T1000 (cell line): ENCODE measurements at regions not wholly inside any gene's neighbourhood (a gene's known extent, or its start where the extent isn't known, plus 50 kb on each side); places are given as distances from the start of the nearest gene placed in this dataset.
"Not testable (repeated sequence)": the region's sequence is repeated elsewhere in the genome, so short reads cannot be mapped to it uniquely, and the experiment has no call there.

Source experiments
- DNase-seq: peaks from one replicate; lab custom pipeline; 2025; ENCODE audit warnings: mixed read lengths; lab: John Stamatoyannopoulos, UW

DNA sequence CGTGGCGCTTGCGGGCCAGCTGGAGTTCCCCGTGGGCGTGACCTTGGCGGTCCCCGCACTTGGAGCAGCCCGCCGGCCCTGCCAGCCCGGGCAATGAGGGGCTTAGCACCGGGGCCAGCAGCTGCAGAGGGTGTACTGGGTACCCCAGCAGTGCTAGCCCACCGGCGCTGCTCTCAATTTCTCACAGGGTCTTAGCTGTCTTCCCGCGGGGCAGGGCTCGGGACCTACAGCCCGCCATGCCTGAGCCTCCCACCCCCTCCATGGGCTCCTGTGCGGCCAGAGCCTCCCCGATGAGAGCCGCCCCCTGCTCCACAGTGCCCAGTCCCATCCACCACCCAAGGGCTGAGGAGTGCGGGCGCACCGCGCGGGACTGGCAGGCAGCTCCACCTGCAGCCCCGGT lies 94.0 kb upstream of the NIPBL start:
- DNase-seq: not testable (repeated sequence)

- no peak for DNase-seq
These were observed 90.0 kb upstream of the NIPBL start for GRCh38 chr5:36786448-36787012.

DNA sequence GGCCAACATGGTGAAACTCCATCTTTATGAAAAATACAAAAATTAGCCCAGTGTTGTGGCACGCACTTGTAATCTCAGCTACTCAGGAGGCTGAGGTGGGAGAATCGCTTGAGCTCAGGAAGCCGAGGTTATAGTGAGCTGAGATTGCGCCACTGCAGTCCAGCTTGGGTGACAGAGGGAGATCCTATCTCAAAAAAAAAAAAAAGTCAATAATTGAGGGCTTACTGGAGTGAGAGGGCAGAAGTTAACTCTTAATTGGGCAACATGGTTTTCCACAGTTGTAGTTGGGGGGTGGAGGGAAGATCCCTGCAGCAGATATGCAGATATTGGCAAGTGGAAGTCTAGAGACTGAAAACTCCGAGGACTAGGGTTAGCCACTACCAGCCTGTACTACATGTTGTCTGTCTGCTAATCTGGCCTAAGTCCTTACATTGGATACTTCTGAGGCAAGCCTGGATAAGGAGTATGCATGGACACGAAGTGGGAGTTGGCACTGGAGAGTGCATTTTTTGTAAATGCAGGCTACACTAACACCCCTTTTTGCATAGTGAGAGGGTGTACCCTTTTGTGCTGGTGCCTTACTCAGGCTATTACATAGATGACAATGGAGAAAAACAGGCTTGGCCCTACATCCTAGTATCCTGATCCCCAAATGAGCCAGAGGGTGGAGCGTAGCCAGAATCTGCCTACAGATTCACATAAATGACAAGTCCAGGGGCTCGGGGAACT lies 89.0 kb upstream of the NIPBL start:
- no peak for DNase-seq

DNA sequence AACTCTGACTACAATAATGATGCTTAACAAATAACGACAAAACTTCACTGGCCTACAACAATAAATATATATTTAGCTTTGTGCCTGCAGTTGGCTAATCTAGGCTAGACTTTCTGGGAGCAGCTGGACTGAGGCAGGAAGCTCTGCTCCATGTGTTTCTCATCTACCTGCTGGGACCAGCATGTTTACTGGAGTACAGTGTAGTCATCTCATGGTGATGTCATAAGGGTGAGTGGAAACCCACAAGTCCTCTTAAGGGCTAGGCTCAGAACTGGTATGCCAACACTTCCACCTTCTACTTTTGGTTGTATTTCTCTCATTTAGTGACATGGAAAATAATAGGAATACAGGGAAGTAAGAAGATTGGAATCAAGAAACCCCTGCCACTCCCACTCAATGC lies 85.7 kb upstream of the NIPBL start:
- DNase-seq: no peak

DNA sequence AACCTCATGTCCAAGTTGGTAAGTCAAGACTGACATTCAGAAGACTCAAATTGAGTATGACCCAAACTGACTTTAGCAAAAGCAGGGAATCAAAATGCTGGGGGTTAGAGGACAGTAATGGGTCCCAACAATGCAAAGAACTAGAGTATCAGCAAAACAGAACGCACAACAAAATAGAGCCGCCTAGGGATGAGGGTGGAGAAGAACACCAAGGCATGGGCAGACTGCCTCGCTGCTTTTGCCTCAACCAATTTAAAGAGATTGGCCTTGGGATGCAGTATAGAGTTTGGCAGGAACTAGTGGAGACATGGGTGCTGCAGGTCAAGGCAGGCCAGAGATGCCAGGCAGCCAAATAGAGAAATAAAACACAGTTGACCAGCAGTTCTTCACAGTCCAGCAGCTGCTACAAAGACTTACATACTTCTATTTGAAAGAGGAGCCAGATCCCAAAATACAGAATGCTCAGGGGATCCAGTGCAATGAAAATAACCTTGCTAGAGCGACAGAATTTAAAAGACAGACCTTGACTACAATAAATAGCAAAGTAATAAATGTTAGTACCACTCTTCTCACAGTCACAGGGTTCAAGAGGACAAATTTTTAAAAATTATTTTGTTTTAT lies 83.9 kb upstream of the NIPBL start:
- no peak for DNase-seq

DNA sequence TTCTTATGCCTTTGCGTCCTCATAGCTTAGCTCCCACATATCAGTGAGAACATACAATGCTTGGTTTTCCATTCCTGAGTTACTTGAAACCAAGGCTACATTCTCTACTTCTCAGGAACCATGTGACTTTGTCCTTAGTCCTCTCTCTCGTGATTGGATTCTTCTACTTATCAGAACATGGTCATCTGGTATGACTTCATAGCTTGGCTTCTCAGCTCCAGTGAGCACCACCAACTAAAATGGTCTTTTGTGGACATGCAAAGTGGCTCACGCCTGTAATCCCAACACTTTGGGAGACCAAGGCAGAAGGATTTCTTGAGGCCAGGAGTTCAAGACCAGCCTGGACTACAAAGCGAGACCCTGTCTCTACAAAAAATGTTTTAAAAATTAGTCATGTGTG lies 81.2 kb upstream of the NIPBL start:
- no peak for DNase-seq

DNA sequence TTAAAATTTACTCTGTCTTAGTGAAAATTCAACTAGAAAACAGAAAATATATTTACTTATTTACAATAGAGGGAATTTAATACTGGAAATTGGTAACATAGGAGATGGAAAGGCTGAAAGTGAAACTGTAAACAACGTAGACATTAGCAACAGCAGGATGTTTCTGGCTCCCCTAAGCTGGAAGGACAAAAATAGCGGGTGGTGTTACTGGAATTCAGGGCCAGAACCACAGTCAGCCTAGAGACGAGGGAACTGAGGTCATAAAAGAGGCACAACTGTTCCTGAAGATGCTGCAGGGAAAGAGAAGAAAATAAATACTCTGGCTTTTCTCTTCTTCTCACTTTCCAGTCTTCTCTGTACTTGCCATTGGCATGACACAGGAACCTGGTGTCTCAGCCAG lies 80.4 kb upstream of the NIPBL start:
- no peak for DNase-seq

GRCh38 chr5:36801523-36801922 lies 75.0 kb upstream of the NIPBL start:
- no peak for DNase-seq

DNA sequence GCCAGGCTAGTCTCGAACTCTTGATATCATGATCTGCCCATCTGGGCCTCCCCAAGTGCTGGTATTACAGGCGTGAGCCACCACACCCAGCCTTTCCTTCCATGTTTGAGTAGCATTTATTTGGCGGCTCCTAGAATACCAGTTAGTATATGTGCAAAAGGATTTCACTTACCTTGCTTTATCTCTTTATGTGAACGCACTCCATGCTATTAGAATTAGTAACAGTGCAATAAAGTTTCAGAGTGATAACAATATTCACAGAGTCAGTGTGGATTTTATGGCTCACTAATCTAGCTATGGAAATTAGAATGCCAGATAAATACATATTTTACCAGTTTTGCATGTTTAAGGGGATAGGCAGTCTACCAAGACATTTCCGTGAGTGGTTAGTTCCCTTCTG lies 74.4 kb upstream of the NIPBL start:
- DNase-seq: no peak

- DNase-seq: not testable (repeated sequence)
These were observed 63.3 kb upstream of the NIPBL start for GRCh38 chr5:36813249-36813648.

DNA sequence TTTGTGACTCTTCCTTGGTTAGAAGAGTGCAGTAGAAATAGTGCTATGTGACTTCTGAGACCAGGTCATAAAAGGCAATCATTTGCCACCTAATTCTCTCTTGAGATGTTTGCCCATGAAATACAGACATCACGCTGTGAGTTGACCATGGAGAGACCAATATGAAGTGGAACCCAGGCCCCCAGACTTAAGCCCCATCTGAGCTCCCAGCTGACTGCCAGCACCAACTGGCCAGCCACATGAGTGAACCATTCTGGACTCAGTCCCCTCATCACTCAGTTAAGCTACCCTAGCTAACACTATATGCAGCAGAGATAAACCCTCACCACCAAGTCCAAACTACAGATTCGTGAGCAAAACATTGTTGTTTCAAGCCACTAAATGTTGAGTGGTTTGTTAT lies 60.7 kb upstream of the NIPBL start:
- DNase-seq: no peak

DNA sequence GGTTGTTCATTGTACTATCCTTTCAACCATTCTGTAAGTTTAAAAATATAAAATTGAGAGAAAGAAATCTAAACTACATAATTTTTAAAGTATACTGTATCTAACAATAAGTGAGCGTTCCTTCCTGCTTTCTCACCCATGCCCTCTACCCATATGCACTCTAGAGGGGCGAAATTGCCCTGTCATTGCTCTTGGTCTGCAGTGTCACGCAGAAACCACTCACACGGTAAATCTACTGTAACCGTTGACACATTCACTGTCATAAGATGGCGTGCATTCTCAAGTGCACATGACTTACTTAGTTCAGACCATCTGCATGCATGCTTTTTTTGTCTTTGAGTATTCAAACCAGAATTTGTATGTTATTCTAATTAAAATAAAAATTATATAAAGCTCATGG lies 55.7 kb upstream of the NIPBL start:
- DNase-seq: no peak

DNA sequence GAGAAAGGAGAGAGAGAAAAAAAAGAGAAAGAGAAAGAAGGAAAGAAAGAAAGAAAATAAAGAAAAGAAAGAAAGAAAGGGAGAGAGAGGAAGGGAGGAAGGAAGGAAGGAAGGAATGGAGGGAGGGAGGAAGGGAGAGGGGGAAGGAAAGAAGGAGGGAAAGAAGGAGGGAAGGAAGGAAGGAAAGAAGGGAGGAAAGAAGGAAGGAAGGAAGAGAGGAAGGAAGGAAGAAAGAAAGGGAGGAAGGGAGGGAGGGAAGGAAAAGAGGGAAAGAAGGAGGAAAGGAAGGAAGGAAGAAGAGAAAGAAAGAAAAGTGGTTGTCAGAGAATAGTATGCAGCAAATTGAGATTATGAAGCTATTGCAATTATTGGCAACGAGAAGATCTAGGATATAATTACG lies 49.9 kb upstream of the NIPBL start:
- no peak for DNase-seq
